H1 (cell line): ENCODE measurements at regions not wholly inside any gene's neighbourhood (a gene's known extent, or its start where the extent isn't known, plus 50 kb on each side); places are given as distances from the start of the nearest gene placed in this dataset.

Source experiments
- CTCF ChIA-PET: fragments of 300-600 bp; sonication (Branson Sonifier 250); formaldehyde crosslinking; loops from one replicate; lab custom pipeline; 2021; ENCODE audit not compliant: partially characterized antibody; lab: Charles Lee
- POLR2A ChIA-PET: fragments of 300-600 bp; sonication (Branson Sonifier 250); formaldehyde crosslinking; loops from one replicate; lab custom pipeline; 2021; ENCODE audit warnings: inconsistent platforms; ENCODE audit not compliant: partially characterized antibody; lab: Charles Lee
- DNase-seq, 2 experiments: peaks; one replicate each; pipeline versions ENCODE4 v3.0.0 to v3.0.0-alpha.2; 2010 to 2022; ENCODE audit warnings: low spot score in 2 of 2, low read depth in 1 of 2, mixed read lengths in 1 of 2
- FAIRE-seq: peaks from 2 replicates; lab custom pipeline; 2011; peaks lifted over from hg19 to GRCh38; lab: Jason Lieb, UNC
- H2AFZ ChIP-seq: 2 replicates; pipeline ENCODE4 v1.8.1; 2012; ENCODE audit warnings: low read length, inconsistent platforms
- H2AK5ac ChIP-seq: 2 replicates; pipeline ENCODE4 v1.6.1; 2013; ENCODE audit warnings: low read depth, low read length
- H2BK120ac ChIP-seq: replicated peaks from 2 replicates; pipeline ENCODE3; 2013; ENCODE audit warnings: low read depth, low read length, inconsistent platforms
- H2BK12ac ChIP-seq: 2 replicates; pipeline ENCODE4 v1.6.1; 2013; ENCODE audit warnings: low read depth, low read length
- H2BK15ac ChIP-seq: 2 replicates; pipeline ENCODE4 v1.6.1; 2013; ENCODE audit warnings: low read length
- H2BK20ac ChIP-seq: 2 replicates; pipeline ENCODE4 v1.6.1; 2013; ENCODE audit warnings: low read length
- H2BK5ac ChIP-seq: 2 replicates; pipeline ENCODE4 v1.6.1; 2013; ENCODE audit warnings: low read depth, low read length
- H3K14ac ChIP-seq: 2 replicates; pipeline ENCODE4 v1.6.1; 2013; ENCODE audit warnings: inconsistent platforms; ENCODE audit not compliant: insufficient read length
- H3K18ac ChIP-seq: 2 replicates; pipeline ENCODE4 v1.6.1; 2013; ENCODE audit warnings: low read length; ENCODE audit errors: extremely low read depth
- H3K23ac ChIP-seq: 2 replicates; pipeline ENCODE4 v1.6.1; 2013; ENCODE audit warnings: inconsistent platforms; ENCODE audit not compliant: insufficient read length
- H3K23me2 ChIP-seq: 2 replicates; pipeline ENCODE4 v1.6.1; 2013; ENCODE audit warnings: low read depth, low read length
- H3K27ac ChIP-seq: 2 replicates; pipeline ENCODE4 v1.6.1; 2011; ENCODE audit warnings: low read depth, low read length, inconsistent platforms
- H3K27me3 ChIP-seq, 4 experiments: replicated peaks in 1 of 4; 1 replicate in 1 of 4; 2 replicates in 3 of 4; pipeline versions ENCODE4 v1.6.1 to v1.8.1; 2011 to 2013; ENCODE audit warnings: low read length in 3 of 4, mild to moderate bottlenecking in 3 of 4, inconsistent platforms in 2 of 4, mixed read lengths in 2 of 4, moderate library complexity in 1 of 4; ENCODE audit not compliant: control insufficient read depth in 3 of 4, insufficient read depth in 3 of 4; ENCODE audit errors: extremely low read depth in 1 of 4
- H3K36me3 ChIP-seq, 4 experiments: 2 replicates each; pipeline versions ENCODE4 v1.6.1 to v1.8.1; 2011 to 2013; ENCODE audit warnings: mild to moderate bottlenecking in 4 of 4, low read length in 3 of 4, moderate library complexity in 2 of 4, control low read depth in 1 of 4, inconsistent platforms in 1 of 4; ENCODE audit not compliant: insufficient read depth in 4 of 4, control insufficient read depth in 2 of 4
- H3K4ac ChIP-seq: replicated peaks from 2 replicates; pipeline ENCODE3; 2013; ENCODE audit warnings: low read length, low read depth, mixed read lengths, inconsistent platforms; ENCODE audit not compliant: insufficient read length
- H3K4me1 ChIP-seq, 4 experiments: replicated peaks in 1 of 4; 1 replicate in 1 of 4; 2 replicates in 3 of 4; pipeline versions ENCODE4 v1.6.1 to v1.8.1; 2011 to 2013; ENCODE audit warnings: low read length in 3 of 4, inconsistent platforms in 2 of 4, mixed read lengths in 1 of 4; ENCODE audit not compliant: insufficient read depth in 4 of 4, control insufficient read depth in 3 of 4
- H3K4me2 ChIP-seq, 2 experiments: 2 replicates each; pipeline versions ENCODE4 v1.6.1 to v1.8.1; 2011 to 2013; ENCODE audit warnings: low read depth in 2 of 2, low read length in 2 of 2, control low read depth in 1 of 2, inconsistent platforms in 1 of 2, mild to moderate bottlenecking in 1 of 2; ENCODE audit not compliant: insufficient read depth in 1 of 2
- H3K4me3 ChIP-seq, 4 experiments: fragments of 200-600, 300-600 bp in 1 of 4; sonication (generic), shearing (Covaris generic), sonication (Bioruptor Twin) in 1 of 4; 2 replicates each; pipeline versions ENCODE4 v1.5.1 to v1.8.1; 2011 to 2016; ENCODE audit warnings: low read length in 4 of 4, low read depth in 3 of 4, control low read depth in 2 of 4, inconsistent platforms in 2 of 4, mild to moderate bottlenecking in 2 of 4, mixed read lengths in 1 of 4, moderate library complexity in 1 of 4; ENCODE audit not compliant: insufficient read depth in 2 of 4; ENCODE audit errors: extremely low read depth in 1 of 4
- H3K56ac ChIP-seq: replicated peaks from 2 replicates; pipeline ENCODE3; 2013; ENCODE audit warnings: low read depth, mild to moderate bottlenecking, mixed read lengths, low read length, inconsistent platforms; ENCODE audit not compliant: insufficient read length
- H3K79me1 ChIP-seq: 2 replicates; pipeline ENCODE4 v1.6.1; 2013; ENCODE audit warnings: low read depth, low read length, control low read depth
- H3K79me2 ChIP-seq, 2 experiments: 2 replicates each; pipeline versions ENCODE4 v1.6.1 to v1.8.1; 2012 to 2013; ENCODE audit warnings: low read length in 2 of 2, mild to moderate bottlenecking in 2 of 2, inconsistent platforms in 1 of 2; ENCODE audit not compliant: insufficient read depth in 2 of 2, control insufficient read depth in 1 of 2
- H3K9ac ChIP-seq, 4 experiments: replicated peaks in 1 of 4; 1 replicate in 1 of 4; 2 replicates in 3 of 4; pipeline versions ENCODE4 v1.6.1 to v1.8.1; 2011 to 2013; ENCODE audit warnings: low read depth in 3 of 4, low read length in 3 of 4, control low read depth in 2 of 4, mild to moderate bottlenecking in 2 of 4, moderate library complexity in 2 of 4, inconsistent platforms in 1 of 4; ENCODE audit errors: extremely low read depth in 1 of 4
- H3K9me3 ChIP-seq, 2 experiments: 2 replicates each; pipeline versions ENCODE4 v1.6.1 to v1.8.1; 2012 to 2013; ENCODE audit warnings: mild to moderate bottlenecking in 2 of 2, moderate library complexity in 2 of 2, control low read depth in 1 of 2, inconsistent platforms in 1 of 2, low read depth in 1 of 2, low read length in 1 of 2, mixed read lengths in 1 of 2; ENCODE audit not compliant: insufficient read depth in 2 of 2
- H4K20me1 ChIP-seq, 2 experiments: replicated peaks in 1 of 2; 2 replicates each; pipeline versions ENCODE3 to v1.8.1; 2011 to 2013; ENCODE audit warnings: inconsistent platforms in 2 of 2, low read length in 2 of 2, mild to moderate bottlenecking in 1 of 2; ENCODE audit not compliant: insufficient read depth in 2 of 2, control insufficient read depth in 1 of 2
- H4K5ac ChIP-seq: 2 replicates; pipeline ENCODE4 v1.6.1; 2013; ENCODE audit warnings: low read length, low read depth, mixed read lengths, inconsistent platforms; ENCODE audit not compliant: insufficient read length
- H4K8ac ChIP-seq: 2 replicates; pipeline ENCODE4 v1.8.0; 2013; ENCODE audit warnings: mild to moderate bottlenecking, moderate library complexity, low read length, inconsistent platforms; ENCODE audit not compliant: insufficient read depth; ENCODE audit errors: extremely low read depth
- H4K91ac ChIP-seq: replicated peaks from 2 replicates; pipeline ENCODE3; 2013; ENCODE audit warnings: low read length, mixed read lengths, inconsistent platforms; ENCODE audit not compliant: insufficient read length
- BRCA1 ChIP-seq: IDR thresholded peaks from 2 replicates; pipeline ENCODE4 v1.6.1; 2012; ENCODE audit warnings: low read depth, low read length, improper control_type of control experiment
- E2F6 ChIP-seq: IDR thresholded peaks from 2 replicates; pipeline ENCODE4 v1.6.1; 2012; ENCODE audit warnings: inconsistent platforms
- POLR2A ChIP-seq, 2 experiments: IDR thresholded peaks; 1 replicate in 1 of 2; 2 replicates in 1 of 2; pipeline ENCODE4 v1.6.1; 2011; ENCODE audit warnings: low read depth in 2 of 2, low read length in 2 of 2, mild to moderate bottlenecking in 2 of 2; ENCODE audit errors: control extremely low read depth in 1 of 2
- RNF2 ChIP-seq: fragments of 200-900, 300-1000 bp; sonication (generic); IDR thresholded peaks from 2 replicates; pipeline ENCODE4 v1.7.1; 2016; ENCODE audit warnings: borderline replicate concordance, low read depth, mild to moderate bottlenecking, antibody characterized with exemption, low read length; ENCODE audit not compliant: poor library complexity, severe bottlenecking; ENCODE audit errors: missing control alignments
- WGBS, 2 experiments: shearing (Covaris generic) in 1 of 2; methylation state at CpG; one replicate each; pipeline versions ENCODE4 v1.1.6 to v1.1.7; 2013 to 2015; ENCODE audit warnings: low lambda C conversion rate in 2 of 2, mixed read lengths in 2 of 2, inconsistent platforms in 1 of 2, low coverage in 1 of 2, missing lambda C conversion rate in 1 of 2; ENCODE audit not compliant: insufficient replicate concordance in 2 of 2, insufficient coverage in 1 of 2, insufficient read length in 1 of 2; ENCODE audit errors: extremely low coverage in 1 of 2, missing lambda C conversion rate in 1 of 2; 5-methylcytosine and 5-hydroxymethylcytosine counted together

- 86% methylated on average over 3 of the region's 3 CpGs; no CpG with 5 or more reads in 1 of the 2 experiments for WGBS, 2 experiments
- H3K4me2 ChIP-seq, result no peak overlapping the region
- H2AFZ ChIP-seq, result no peak overlapping the region
- H3K79me1 ChIP-seq, result peaks cover 4% of the 10 kb centered on the region
- H3K4me1 ChIP-seq, result peaks cover 0 to 6% (median 3%) of the 10 kb centered on the region in 4 experiments; a peak in 5 of 7 replicates
- no peak overlapping the region for H3K4ac ChIP-seq
- H3K23ac ChIP-seq, result no peak overlapping the region
- no peak overlapping the region for H2BK20ac ChIP-seq
- H3K56ac ChIP-seq, result no peak overlapping the region
- H3K18ac ChIP-seq, result no peak overlapping the region
- FAIRE-seq (no peak), DNase-seq (no peak)
- no peak overlapping the region for H3K14ac ChIP-seq
- no peak overlapping the region for H2BK15ac ChIP-seq
- H3K79me2 ChIP-seq, result peaks cover 0 to 95% of the 10 kb centered on the region in 2 experiments
- ChIA-PET CTCF (interaction anchor here (0.9 kb wide), 1 partner anchor 10 kb away, joined by 5 read pairs; no protein-coding TSS in a partner anchor), POLR2A (interaction anchor here (1.1 kb wide), 1 partner anchor 39 kb away, joined by 6 read pairs; no protein-coding TSS in a partner anchor)
- H3K9me3 ChIP-seq, result no peaks in the 10 kb centered on the region
- no peak overlapping the region for H2BK5ac ChIP-seq
- no peak overlapping the region for H2BK12ac ChIP-seq
- H3K4me3 ChIP-seq, result no peak overlapping the region
- H3K36me3 ChIP-seq, result no peaks in the 10 kb centered on the region
- H4K8ac ChIP-seq, result no peak overlapping the region
- no peak overlapping the region for H4K5ac ChIP-seq
- no peaks in the 10 kb centered on the region for H3K27me3 ChIP-seq
- H4K91ac ChIP-seq, result no peak overlapping the region
- no peaks in the 10 kb centered on the region for H3K23me2 ChIP-seq
- H4K20me1 ChIP-seq, result no peaks in the 10 kb centered on the region
- H2BK120ac ChIP-seq, result no peak overlapping the region
- no peak overlapping the region for H2AK5ac ChIP-seq
- H3K27ac ChIP-seq, result no peak overlapping the region
- no peak overlapping the region for H3K9ac ChIP-seq
- TF ChIP-seq E2F6 (no peak), POLR2A (IDR thresholded peaks at IDR 0.05; ENCODE audit: control extremely low read depth in 1 of 2, low read depth in 2 of 2, low read length in 2 of 2) (no peak), RNF2 (no peak), BRCA1 (no peak)
Observed at GRCh38 chr14:71361336-71361735, 454.1 kb downstream of the PCNX1 start.
